Brain microvascular endothelial cell (primary cell): ENCODE measurements at regions not wholly inside any gene's neighbourhood (a gene's known extent, or its start where the extent isn't known, plus 50 kb on each side); places are given as distances from the start of the nearest gene placed in this dataset.

Source experiments
- DNase-seq: peaks from one replicate; pipeline ENCODE4 v3.0.0-alpha.2; 2020
- H3K27ac ChIP-seq: fragments of 250-450 bp; sonication (Bioruptor Pico); 2 replicates; pipeline ENCODE4 v1.5.1; 2020; ENCODE audit warnings: mild to moderate bottlenecking, moderate library complexity
- H3K27me3 ChIP-seq: fragments of 250-450 bp; sonication (Bioruptor Pico); replicated peaks from 2 replicates; pipeline ENCODE4 v1.5.1; 2020; ENCODE audit warnings: mild to moderate bottlenecking
- H3K36me3 ChIP-seq: fragments of 250-450 bp; sonication (Bioruptor Pico); replicated peaks from 2 replicates; pipeline ENCODE4 v1.5.1; 2020; ENCODE audit warnings: mild to moderate bottlenecking
- H3K4me3 ChIP-seq: 2 replicates; pipeline ENCODE4 v1.5.1; 2011; ENCODE audit warnings: low read depth, mild to moderate bottlenecking, control low read depth, low read length, moderate library complexity
- in situ Hi-C: cut with HindIII; loops from 2 replicates; pipeline ENCODE4 v1.10.0; 2017; ENCODE audit warnings: low sequenced_read_pairs, low pct_ligation_motif_present
- TF ChIP-seq, protein P1 (sequence below): IDR thresholded peaks from 2 replicates; pipeline ENCODE4 v1.5.1; 2011; ENCODE audit warnings: low read depth, mild to moderate bottlenecking, moderate library complexity, low read length, control low read depth, inconsistent platforms; ENCODE audit errors: missing control alignments

DNA sequence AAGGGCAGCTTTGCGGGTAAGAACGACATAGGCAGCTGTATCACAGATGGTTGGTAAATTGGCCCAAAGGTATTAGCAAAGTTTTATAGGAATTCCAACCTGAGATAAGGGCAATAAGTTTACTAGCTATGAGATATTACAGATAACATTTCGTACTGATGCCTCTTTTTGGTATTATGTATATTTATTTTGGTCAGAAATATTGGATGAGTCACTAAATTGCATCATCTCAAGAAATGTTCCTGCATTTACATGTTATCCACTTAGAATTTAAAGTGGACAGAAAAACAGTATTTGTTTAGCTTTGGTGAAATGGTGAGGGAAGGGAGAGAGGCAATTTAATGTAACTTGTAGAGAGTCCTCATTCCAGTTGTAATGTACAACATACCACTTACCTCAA lies 65.1 kb upstream of the PZP start:
- TF ChIP-seq, protein P1, sequence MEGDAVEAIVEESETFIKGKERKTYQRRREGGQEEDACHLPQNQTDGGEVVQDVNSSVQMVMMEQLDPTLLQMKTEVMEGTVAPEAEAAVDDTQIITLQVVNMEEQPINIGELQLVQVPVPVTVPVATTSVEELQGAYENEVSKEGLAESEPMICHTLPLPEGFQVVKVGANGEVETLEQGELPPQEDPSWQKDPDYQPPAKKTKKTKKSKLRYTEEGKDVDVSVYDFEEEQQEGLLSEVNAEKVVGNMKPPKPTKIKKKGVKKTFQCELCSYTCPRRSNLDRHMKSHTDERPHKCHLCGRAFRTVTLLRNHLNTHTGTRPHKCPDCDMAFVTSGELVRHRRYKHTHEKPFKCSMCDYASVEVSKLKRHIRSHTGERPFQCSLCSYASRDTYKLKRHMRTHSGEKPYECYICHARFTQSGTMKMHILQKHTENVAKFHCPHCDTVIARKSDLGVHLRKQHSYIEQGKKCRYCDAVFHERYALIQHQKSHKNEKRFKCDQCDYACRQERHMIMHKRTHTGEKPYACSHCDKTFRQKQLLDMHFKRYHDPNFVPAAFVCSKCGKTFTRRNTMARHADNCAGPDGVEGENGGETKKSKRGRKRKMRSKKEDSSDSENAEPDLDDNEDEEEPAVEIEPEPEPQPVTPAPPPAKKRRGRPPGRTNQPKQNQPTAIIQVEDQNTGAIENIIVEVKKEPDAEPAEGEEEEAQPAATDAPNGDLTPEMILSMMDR: no peak
- in situ Hi-C loops: no loop called here

DNA sequence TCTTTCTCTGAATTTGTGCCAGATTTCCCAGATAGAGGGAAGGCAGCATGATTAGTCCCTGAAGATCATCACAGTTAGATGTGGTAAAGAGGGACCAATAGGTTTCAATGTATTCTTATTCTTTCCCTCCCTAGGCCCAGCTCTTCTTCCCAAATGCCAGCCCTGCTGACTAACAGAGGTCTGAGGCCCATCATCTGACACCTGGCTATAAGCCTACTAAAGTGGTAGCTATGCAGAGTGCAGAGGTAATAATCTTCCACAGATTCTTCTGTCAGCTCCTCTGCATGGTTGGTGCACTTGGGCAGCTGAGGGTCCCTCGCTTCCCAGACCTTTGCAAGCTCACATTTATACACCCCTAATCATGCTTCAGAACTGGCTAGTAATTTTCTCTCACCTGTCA lies 63.7 kb upstream of the PZP start:
- DNase-seq: no peak
- in situ Hi-C loops: no loop called here

More for the DNA sequence above, 65.1 kb upstream of the PZP start:
- Histone ChIP-seq H3K27ac (no peak overlapping the region), H3K4me3 (no peak overlapping the region), H3K27me3 (no peaks in the 10 kb centered on the region), H3K36me3 (no peaks in the 10 kb centered on the region)
- DNase-seq: no peak

DNA sequence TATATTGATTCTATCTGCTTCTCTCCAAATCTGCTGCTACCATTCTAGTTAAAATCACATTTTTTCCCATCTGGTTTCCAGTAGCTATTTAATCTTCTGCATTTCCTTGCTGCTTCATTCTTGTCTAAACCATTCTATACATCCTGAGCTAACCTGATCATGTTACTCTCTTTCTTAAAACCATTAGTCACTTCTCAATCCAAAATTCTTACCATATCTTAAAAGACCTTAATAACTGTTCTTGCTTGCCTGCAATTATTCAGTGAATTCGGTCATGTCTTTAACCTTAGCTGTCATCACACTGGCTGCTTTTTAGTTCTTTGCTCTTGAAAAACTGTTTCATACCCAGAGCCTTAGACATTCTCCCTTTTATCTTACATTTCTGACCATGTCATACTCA lies 56.4 kb upstream of the PZP start:
- H3K36me3 ChIP-seq: no peaks in the 10 kb centered on the region
- no peak for DNase-seq
- H3K4me3 ChIP-seq: no peak overlapping the region
- H3K27me3 ChIP-seq: no peaks in the 10 kb centered on the region
- in situ Hi-C loops: no loop called here
- TF ChIP-seq, protein P1: no peak
- H3K27ac ChIP-seq: no peak overlapping the region

More for the DNA sequence above, 63.7 kb upstream of the PZP start:
- Histone ChIP-seq H3K36me3 (no peaks in the 10 kb centered on the region), H3K27ac (no peak overlapping the region), H3K27me3 (no peaks in the 10 kb centered on the region), H3K4me3 (no peak overlapping the region)
- TF ChIP-seq, protein P1: no peak

DNA sequence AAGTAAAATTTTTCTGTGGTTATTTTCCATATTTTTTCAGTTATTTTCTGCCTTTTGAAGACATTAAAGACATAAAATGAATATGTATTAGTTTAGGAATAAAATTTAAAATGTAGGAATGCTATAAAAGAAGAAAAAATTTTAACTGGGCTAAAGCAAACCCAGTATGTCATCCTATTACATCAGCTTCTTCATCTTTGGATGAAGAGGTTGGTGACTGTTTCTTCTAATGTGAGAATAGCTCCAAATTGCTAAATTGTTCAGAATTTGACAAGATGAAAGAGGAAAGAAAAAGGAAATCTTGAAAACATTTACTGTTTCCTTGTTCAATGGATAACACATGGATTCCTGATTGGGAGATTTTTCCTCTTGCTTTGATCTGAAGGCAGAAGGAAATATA lies 52.7 kb upstream of the PZP start:
- TF ChIP-seq, protein P1: no peak
- no peak for DNase-seq
- in situ Hi-C loops: no loop called here
- H3K27me3 ChIP-seq: no peaks in the 10 kb centered on the region
- no peaks in the 10 kb centered on the region for H3K36me3 ChIP-seq
- no peak overlapping the region for H3K27ac ChIP-seq
- H3K4me3 ChIP-seq: no peak overlapping the region

DNA sequence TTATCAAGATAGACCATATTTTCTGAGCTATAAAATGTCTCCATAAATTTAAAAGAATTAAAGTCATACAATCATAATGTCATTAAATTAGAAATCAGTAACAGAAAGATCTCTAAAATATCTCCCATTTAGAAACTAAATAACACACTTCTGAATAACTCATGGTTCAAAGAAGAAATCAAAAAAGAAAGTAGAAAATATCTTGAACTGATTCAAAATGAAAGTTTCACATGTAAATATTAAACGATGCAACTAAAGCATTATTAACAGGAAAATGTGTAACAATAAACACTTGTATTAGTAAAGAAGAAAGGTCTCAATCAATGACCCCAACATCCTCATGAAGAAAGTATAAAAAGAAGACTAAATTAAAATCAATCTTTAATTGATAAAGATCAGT lies 50.5 kb upstream of the PZP start:
- Histone ChIP-seq H3K27ac (no peak overlapping the region), H3K36me3 (no peaks in the 10 kb centered on the region), H3K27me3 (no peaks in the 10 kb centered on the region), H3K4me3 (no peak overlapping the region)
- TF ChIP-seq, protein P1: no peak
- in situ Hi-C loops: no loop called here
- DNase-seq: no peak
